NT2/D1 (cell line): ENCODE measurements at regions not wholly inside any gene's neighbourhood (a gene's known extent, or its start where the extent isn't known, plus 50 kb on each side); places are given as distances from the start of the nearest gene placed in this dataset.

Experiments used
- SUZ12 ChIP-seq: IDR thresholded peaks from 2 replicates; pipeline ENCODE4 v1.6.1; 2011; ENCODE audit not compliant: insufficient read length, insufficient read depth; ENCODE audit errors: extremely low read depth
- YY1 ChIP-seq: IDR thresholded peaks from 2 replicates; pipeline ENCODE4 v1.6.1; 2011; ENCODE audit not compliant: insufficient read length, insufficient read depth
- ZNF274 ChIP-seq: IDR thresholded peaks from 2 replicates; pipeline ENCODE4 v1.6.1; 2011; ENCODE audit warnings: mild to moderate bottlenecking, low read depth, low read length

GRCh38 chr2:105156166-105156565, 85.4 kb upstream of the GPR45 start:
- no peak for TF ChIP-seq ZNF274
- no peak for TF ChIP-seq YY1
- TF ChIP-seq SUZ12: no peak
